ENCODE measurements at regions not wholly inside any gene's neighbourhood (a gene's known extent, or its start where the extent isn't known, plus 50 kb on each side); places are given as distances from the start of the nearest gene placed in this dataset.
"Not testable (repeated sequence)": the region's sequence is repeated elsewhere in the genome, so short reads cannot be mapped to it uniquely, and the experiment has no call there.

GRCh38 chr9:19876569-19877316, 87.9 kb upstream of the SLC24A2 start:
- DNase-seq = peak in 1 of 3 donors; percentile 23

- peak; percentile 2 to 60 (median 19) for DNase-seq
These were observed 86.6 kb upstream of the SLC24A2 start for GRCh38 chr9:19875291-19875920.

GRCh38 chr9:19873188-19873587, 84.4 kb upstream of the SLC24A2 start:
- DNase-seq = not testable (repeated sequence)

- no peak for DNase-seq
These were observed 82.2 kb upstream of the SLC24A2 start for GRCh38 chr9:19870988-19871387.

- no peak for DNase-seq
These were observed 52.1 kb upstream of the SLC24A2 start for GRCh38 chr9:19840953-19841352.
